GM12878 (cell line): ENCODE measurements at regions not wholly inside any gene's neighbourhood (a gene's known extent, or its start where the extent isn't known, plus 50 kb on each side); places are given as distances from the start of the nearest gene placed in this dataset.

Experiments
- ATAC-seq: fragments of 200-7000 bp; cut with Tn5 transposase; 3 replicates; pipeline ENCODE4 v1.9.1; 2020; ENCODE audit warnings: mild to moderate bottlenecking, moderate library complexity
- BruUV-seq: library from RNA; stranded (reverse); fragments of 400-500 nt; replicated peaks from 2 replicates; lab custom pipeline; 2021; lab: Mats Ljungman, UMichigan
- CTCF ChIA-PET: fragments of 300-600 bp; sonication (Branson Sonifier 250); formaldehyde crosslinking; extraction: SDS; loops from one replicate; lab custom pipeline; 2021; ENCODE audit warnings: inconsistent platforms; lab: Yijun Ruan, JAX
- POLR2A ChIA-PET: fragments of 350-600 bp; formaldehyde crosslinking; extraction: SDS; loops from one replicate; lab custom pipeline; 2021; ENCODE audit warnings: inconsistent platforms; lab: Charles Lee
- RAD21 ChIA-PET: fragments of 300-600 bp; sonication (Branson Sonifier 250); formaldehyde crosslinking; loops from one replicate; lab custom pipeline; 2023; ENCODE audit warnings: antibody characterized with exemption; ENCODE audit not compliant: unreplicated experiment; lab: Charles Lee
- SMC1A ChIA-PET: fragments of 300-600 bp; sonication (Branson Sonifier 250); formaldehyde crosslinking; loops from one replicate; lab custom pipeline; 2023; ENCODE audit not compliant: unreplicated experiment, uncharacterized antibody; lab: Charles Lee
- DNase-seq: peaks from one replicate; pipeline ENCODE4 v3.0.0-alpha.2; 2011; ENCODE audit warnings: low read depth, low spot score
- FAIRE-seq: peaks from 3 replicates; lab custom pipeline; 2011; peaks lifted over from hg19 to GRCh38; lab: Jason Lieb, UNC
- H2AFZ ChIP-seq: 2 replicates; pipeline ENCODE4 v1.6.0; 2011; ENCODE audit warnings: low read depth, low read length, control low read depth; ENCODE audit not compliant: control insufficient read depth
- H3K27ac ChIP-seq: 2 replicates; pipeline ENCODE4 v1.5.1; 2011; ENCODE audit warnings: control low read depth; ENCODE audit not compliant: control insufficient read depth, insufficient read depth
- H3K27me3 ChIP-seq, 2 experiments: replicated peaks in 1 of 2; 2 replicates each; pipeline versions ENCODE4 v1.6.0 to v1.6.1; 2011; ENCODE audit warnings: low read length in 1 of 2; ENCODE audit not compliant: control insufficient read depth in 2 of 2, insufficient read depth in 2 of 2
- H3K36me3 ChIP-seq, 2 experiments: 2 replicates each; pipeline ENCODE4 v1.5.1; 2011; ENCODE audit warnings: low read length in 1 of 2; ENCODE audit not compliant: control insufficient read depth in 2 of 2, insufficient read depth in 2 of 2
- H3K4me1 ChIP-seq: 2 replicates; pipeline ENCODE4 v1.6.1; 2011; ENCODE audit warnings: mild to moderate bottlenecking, low read length, moderate library complexity, mixed read lengths; ENCODE audit not compliant: control insufficient read depth, insufficient read depth
- H3K4me2 ChIP-seq: 2 replicates; pipeline ENCODE4 v1.6.0; 2011; ENCODE audit warnings: control low read depth; ENCODE audit not compliant: control insufficient read depth, insufficient read depth
- H3K4me3 ChIP-seq: fragments of 200-600 bp; sonication (generic); 2 replicates; pipeline ENCODE4 v1.5.1; 2016
- H3K79me2 ChIP-seq: 2 replicates; pipeline ENCODE4 v1.6.0; 2011; ENCODE audit warnings: low read length; ENCODE audit not compliant: control insufficient read depth, insufficient read depth
- H3K9ac ChIP-seq: 2 replicates; pipeline ENCODE4 v1.8.0; 2011; ENCODE audit warnings: low read length, control low read depth, mixed read lengths; ENCODE audit not compliant: control insufficient read depth, insufficient read depth
- H3K9me3 ChIP-seq: replicated peaks from 3 replicates; pipeline ENCODE4 v1.5.1; 2011; ENCODE audit warnings: mild to moderate bottlenecking, low read length; ENCODE audit not compliant: control insufficient read depth, insufficient read depth
- H4K20me1 ChIP-seq: 2 replicates; pipeline ENCODE4 v1.6.0; 2011; ENCODE audit not compliant: control insufficient read depth, insufficient read depth
- CREB1 ChIP-seq: IDR thresholded peaks from 2 replicates; pipeline ENCODE4 v1.6.1; 2012; ENCODE audit warnings: low read depth, mild to moderate bottlenecking, inconsistent platforms
- FOXM1 ChIP-seq: IDR thresholded peaks from 2 replicates; pipeline ENCODE4 v1.6.1; 2012; ENCODE audit warnings: low read depth, mild to moderate bottlenecking, inconsistent platforms, low read length, moderate library complexity
- HDAC2 ChIP-seq: fragments of 200-600 bp; sonication (generic); IDR thresholded peaks from 2 replicates; pipeline ENCODE4 v1.6.1; 2017
- MYC ChIP-seq: IDR thresholded peaks from 2 replicates; pipeline ENCODE4 v1.6.1; 2011; ENCODE audit warnings: mild to moderate bottlenecking, low read length, moderate library complexity, inconsistent platforms; ENCODE audit not compliant: insufficient read depth, insufficient replicate concordance, insufficient read length, severe bottlenecking
- POLR2AphosphoS5 ChIP-seq: IDR thresholded peaks from 2 replicates; pipeline ENCODE4 v1.6.1; 2011; ENCODE audit warnings: mild to moderate bottlenecking, low read length, inconsistent platforms
- SMARCA5 ChIP-seq: fragments of 450-650 bp; IDR thresholded peaks from 2 replicates; pipeline ENCODE4 v1.6.1; 2017; ENCODE audit warnings: mild to moderate bottlenecking
- SRF ChIP-seq, 2 experiments: IDR thresholded peaks; 2 replicates each; pipeline ENCODE4 v1.6.1; 2011; ENCODE audit warnings: low read depth in 2 of 2, low read length in 2 of 2, mild to moderate bottlenecking in 1 of 2, moderate library complexity in 1 of 2
- STAT1 ChIP-seq: fragments of 450-650 bp; conservative IDR thresholded peaks from 2 replicates; pipeline ENCODE4 v1.6.1; 2014; ENCODE audit warnings: antibody characterized with exemption, mild to moderate bottlenecking
- STAT3 ChIP-seq: IDR thresholded peaks from 2 replicates; pipeline ENCODE4 v1.6.1; 2011; ENCODE audit warnings: low read depth, low read length, improper control_type of control experiment
- TCF3 ChIP-seq: IDR thresholded peaks from 2 replicates; pipeline ENCODE4 v1.6.1; 2012; ENCODE audit warnings: low read depth, mild to moderate bottlenecking, low read length, borderline replicate concordance; ENCODE audit not compliant: insufficient read depth
- TCF7 ChIP-seq: IDR thresholded peaks from 2 replicates; pipeline ENCODE4 v1.6.1; 2014; ENCODE audit warnings: antibody characterized with exemption, borderline replicate concordance
- WGBS: methylation state at CpG from one replicate; pipeline ENCODE4 v1.1.6; 2016; ENCODE audit warnings: low lambda C conversion rate; ENCODE audit not compliant: insufficient replicate concordance, insufficient coverage; ENCODE audit errors: missing lambda C conversion rate; 5-methylcytosine and 5-hydroxymethylcytosine counted together
- in situ Hi-C: fragments of 300-500 bp; cut with MboI; formaldehyde crosslinking; loops from 9 replicates; pipeline ENCODE4 v1.14.3; 2018; ENCODE audit warnings: mixed read lengths
- intact Hi-C: fragments of 100-400 bp; cut with micrococcal nuclease; formaldehyde crosslinking; loops from one replicate; pipeline ENCODE4 v1.14.2; 2022; ENCODE audit not compliant: unreplicated experiment
- TF ChIP-seq, protein P1 (sequence below): IDR thresholded peaks from 2 replicates; pipeline ENCODE4 v1.6.1; 2011; ENCODE audit warnings: borderline replicate concordance, low read depth, mild to moderate bottlenecking, moderate library complexity, mixed read lengths, low read length; ENCODE audit not compliant: insufficient read depth; ENCODE audit errors: extremely low read length
- TF ChIP-seq, protein P2 (sequence below): fragments of 450-650 bp; IDR thresholded peaks from 2 replicates; pipeline ENCODE4 v1.6.1; 2018; ENCODE audit warnings: borderline replicate concordance, mild to moderate bottlenecking; ENCODE audit not compliant: partially characterized antibody

DNA sequence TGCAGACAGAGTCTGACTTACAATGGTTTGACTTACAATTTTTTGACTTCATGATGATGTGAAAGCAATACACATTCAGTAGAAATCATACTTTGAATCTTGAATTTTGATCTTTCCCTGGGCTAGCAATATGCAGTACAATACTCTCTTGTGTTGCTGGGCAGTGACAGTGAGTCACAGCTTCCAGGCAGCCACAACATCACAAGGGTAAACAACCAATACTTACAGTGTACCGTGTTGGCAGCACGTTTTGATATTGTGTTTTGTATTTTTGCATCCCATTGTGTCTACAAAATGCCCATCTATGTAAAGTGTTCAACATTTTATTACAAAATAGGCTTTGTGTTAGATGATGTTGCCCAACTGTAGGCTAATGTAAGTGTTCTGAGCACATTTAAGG lies 150.9 kb downstream of the NTMT2 start:
- intact Hi-C loops = no loop called here
- Histone ChIP-seq H3K27me3 (no peaks in the 10 kb centered on the region), H3K9ac (no peak overlapping the region), H3K4me3 (no peak overlapping the region), H3K79me2 (no peaks in the 10 kb centered on the region), H3K4me2 (no peak overlapping the region), H3K36me3 (no peaks in the 10 kb centered on the region), H3K4me1 (no peaks in the 10 kb centered on the region), H3K27ac (no peak overlapping the region), H2AFZ (no peak overlapping the region), H4K20me1 (no peaks in the 10 kb centered on the region), H3K9me3 (no peaks in the 10 kb centered on the region)
- no peak for DNase-seq
- ChIA-PET POLR2A (no interaction called here), SMC1A (interaction anchor here (1.6 kb wide), 1 partner anchor 8 kb away, joined by 3 read pairs; no protein-coding TSS in a partner anchor), RAD21 (no interaction called here), CTCF (no interaction called here)
- no TSS peak for BruUV-seq
- TF ChIP-seq POLR2AphosphoS5 = no peak
- no peak for TF ChIP-seq CREB1
- TF ChIP-seq, protein P1, sequence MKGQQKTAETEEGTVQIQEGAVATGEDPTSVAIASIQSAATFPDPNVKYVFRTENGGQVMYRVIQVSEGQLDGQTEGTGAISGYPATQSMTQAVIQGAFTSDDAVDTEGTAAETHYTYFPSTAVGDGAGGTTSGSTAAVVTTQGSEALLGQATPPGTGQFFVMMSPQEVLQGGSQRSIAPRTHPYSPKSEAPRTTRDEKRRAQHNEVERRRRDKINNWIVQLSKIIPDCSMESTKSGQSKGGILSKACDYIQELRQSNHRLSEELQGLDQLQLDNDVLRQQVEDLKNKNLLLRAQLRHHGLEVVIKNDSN = no peak
- TF ChIP-seq STAT1 = no peak
- TF ChIP-seq MYC = no peak
- no peak for TF ChIP-seq TCF7
- TF ChIP-seq, protein P2, sequence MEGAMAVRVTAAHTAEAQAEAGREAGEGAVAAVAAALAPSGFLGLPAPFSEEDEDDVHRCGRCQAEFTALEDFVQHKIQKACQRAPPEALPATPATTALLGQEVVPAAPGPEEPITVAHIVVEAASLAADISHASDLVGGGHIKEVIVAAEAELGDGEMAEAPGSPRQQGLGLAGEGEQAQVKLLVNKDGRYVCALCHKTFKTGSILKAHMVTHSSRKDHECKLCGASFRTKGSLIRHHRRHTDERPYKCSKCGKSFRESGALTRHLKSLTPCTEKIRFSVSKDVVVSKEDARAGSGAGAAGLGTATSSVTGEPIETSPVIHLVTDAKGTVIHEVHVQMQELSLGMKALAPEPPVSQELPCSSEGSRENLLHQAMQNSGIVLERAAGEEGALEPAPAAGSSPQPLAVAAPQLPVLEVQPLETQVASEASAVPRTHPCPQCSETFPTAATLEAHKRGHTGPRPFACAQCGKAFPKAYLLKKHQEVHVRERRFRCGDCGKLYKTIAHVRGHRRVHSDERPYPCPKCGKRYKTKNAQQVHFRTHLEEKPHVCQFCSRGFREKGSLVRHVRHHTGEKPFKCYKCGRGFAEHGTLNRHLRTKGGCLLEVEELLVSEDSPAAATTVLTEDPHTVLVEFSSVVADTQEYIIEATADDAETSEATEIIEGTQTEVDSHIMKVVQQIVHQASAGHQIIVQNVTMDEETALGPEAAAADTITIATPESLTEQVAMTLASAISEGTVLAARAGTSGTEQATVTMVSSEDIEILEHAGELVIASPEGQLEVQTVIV = no peak
- TF ChIP-seq TCF3 = no peak
- no peak for TF ChIP-seq SRF (IDR thresholded peaks at IDR 0.05; ENCODE audit: low read depth in 2 of 2, low read length in 2 of 2)
- no peak for TF ChIP-seq FOXM1
- no peak for TF ChIP-seq STAT3
- no peak for TF ChIP-seq HDAC2
- TF ChIP-seq SMARCA5 = no peak
- no peak for ATAC-seq
- in situ Hi-C loops = no loop called here
- FAIRE-seq = no peak
- 11% methylated on average over 2 of the region's 2 CpGs for WGBS
